ENCODE measurements at regions not wholly inside any gene's neighbourhood (a gene's known extent, or its start where the extent isn't known, plus 50 kb on each side); places are given as distances from the start of the nearest gene placed in this dataset.

- no peak for DNase-seq
- no peak for TF ChIP-seq POLR2A (IDR thresholded peaks at IDR 0.05)
- Histone ChIP-seq H3K27ac (peak overlapping the region in 4 of 8 donors; percentile 18 to 45 (median 30)), H3K36me3 (no peaks in the 10 kb centered on the region), H3K9me3 (peaks cover 0 to 29% (median 21%) of the 10 kb centered on the region in 8 donors), H3K27me3 (replicated peaks in 1 of 7) (peaks cover 0 to 4% (median 0%) of the 10 kb centered on the region in 7 donors), H3K4me1 (no peaks in the 10 kb centered on the region), H3K4me3 (no peak overlapping the region)
- 73 to 80% (median 77%) methylated on average over 7 of the region's 7 CpGs for WGBS, 5 donors
- intact Hi-C loops (cut with DNase I; ENCODE audit: low total_unique reads) = no loop called here
These were observed 469.3 kb downstream of the TBC1D22A start for GRCh38 chr22:47231759-47232158.

DNA sequence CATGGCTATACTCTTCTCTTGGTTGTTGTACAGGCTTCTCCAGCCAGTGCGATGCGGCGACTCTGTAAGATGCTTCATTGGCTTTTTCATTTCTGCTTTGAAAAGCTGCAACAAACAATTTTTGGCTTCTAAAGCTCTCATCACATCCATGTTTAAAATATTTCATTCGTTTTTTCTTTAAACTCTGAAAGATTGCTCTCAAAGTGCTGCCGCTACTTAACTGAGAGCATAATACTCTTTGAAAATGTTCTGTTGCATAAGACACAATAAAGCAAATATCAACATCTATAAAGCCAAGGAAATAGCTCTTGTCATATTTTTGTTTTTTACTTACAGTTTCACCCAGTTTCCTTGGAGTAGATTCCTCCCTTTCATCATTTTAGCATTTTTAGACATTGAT lies 468.3 kb downstream of the TBC1D22A start:
- peaks cover 0 to 29% (median 21%) of the 10 kb centered on the region in 8 donors for H3K9me3 ChIP-seq
- no peaks in the 10 kb centered on the region for H3K36me3 ChIP-seq
- intact Hi-C loops (cut with DNase I; ENCODE audit: low total_unique reads) = no loop called here
- 79 to 89% (median 80%) methylated on average over 5 of the region's 5 CpGs for WGBS, 5 donors
- no peak for DNase-seq
- H3K27ac ChIP-seq = peak overlapping the region in 4 of 8 donors; percentile 9 to 61 (median 33)
- H3K27me3 ChIP-seq (replicated peaks in 1 of 7) = peaks cover 0 to 10% (median 0%) of the 10 kb centered on the region in 7 donors
- H3K4me1 ChIP-seq = no peaks in the 10 kb centered on the region
- no peak overlapping the region for H3K4me3 ChIP-seq
- TF ChIP-seq POLR2AphosphoS5 (IDR thresholded peaks at IDR 0.05) (no peak), POLR2A (IDR thresholded peaks at IDR 0.05) (no peak)
- TF ChIP-seq, protein P1, sequence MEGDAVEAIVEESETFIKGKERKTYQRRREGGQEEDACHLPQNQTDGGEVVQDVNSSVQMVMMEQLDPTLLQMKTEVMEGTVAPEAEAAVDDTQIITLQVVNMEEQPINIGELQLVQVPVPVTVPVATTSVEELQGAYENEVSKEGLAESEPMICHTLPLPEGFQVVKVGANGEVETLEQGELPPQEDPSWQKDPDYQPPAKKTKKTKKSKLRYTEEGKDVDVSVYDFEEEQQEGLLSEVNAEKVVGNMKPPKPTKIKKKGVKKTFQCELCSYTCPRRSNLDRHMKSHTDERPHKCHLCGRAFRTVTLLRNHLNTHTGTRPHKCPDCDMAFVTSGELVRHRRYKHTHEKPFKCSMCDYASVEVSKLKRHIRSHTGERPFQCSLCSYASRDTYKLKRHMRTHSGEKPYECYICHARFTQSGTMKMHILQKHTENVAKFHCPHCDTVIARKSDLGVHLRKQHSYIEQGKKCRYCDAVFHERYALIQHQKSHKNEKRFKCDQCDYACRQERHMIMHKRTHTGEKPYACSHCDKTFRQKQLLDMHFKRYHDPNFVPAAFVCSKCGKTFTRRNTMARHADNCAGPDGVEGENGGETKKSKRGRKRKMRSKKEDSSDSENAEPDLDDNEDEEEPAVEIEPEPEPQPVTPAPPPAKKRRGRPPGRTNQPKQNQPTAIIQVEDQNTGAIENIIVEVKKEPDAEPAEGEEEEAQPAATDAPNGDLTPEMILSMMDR (IDR thresholded peaks at IDR 0.05 in 8 of 11, conservative IDR thresholded peaks at IDR 0.05 in 3 of 11) = no peak

- peaks cover 0 to 29% (median 21%) of the 10 kb centered on the region in 8 donors for H3K9me3 ChIP-seq
- TF ChIP-seq, protein P1 (IDR thresholded peaks at IDR 0.05 in 8 of 11, conservative IDR thresholded peaks at IDR 0.05 in 3 of 11) = no peak
- TF ChIP-seq POLR2AphosphoS5 (IDR thresholded peaks at IDR 0.05) (no peak), POLR2A (IDR thresholded peaks at IDR 0.05) (no peak)
- H3K36me3 ChIP-seq = no peaks in the 10 kb centered on the region
- DNase-seq = no peak
- 78 to 89% (median 84%) methylated on average over 7 of the region's 7 CpGs for WGBS, 5 donors
- H3K27ac ChIP-seq = peak overlapping the region in 3 of 8 donors; percentile 21 to 61 (median 45)
- intact Hi-C loops (cut with DNase I; ENCODE audit: low total_unique reads) = no loop called here
- H3K4me1 ChIP-seq = no peaks in the 10 kb centered on the region
- H3K27me3 ChIP-seq (replicated peaks in 1 of 7) = peaks cover 0 to 7% (median 0%) of the 10 kb centered on the region in 7 donors
- H3K4me3 ChIP-seq = no peak overlapping the region
These were observed 467.8 kb downstream of the TBC1D22A start for GRCh38 chr22:47230251-47230650.

DNA sequence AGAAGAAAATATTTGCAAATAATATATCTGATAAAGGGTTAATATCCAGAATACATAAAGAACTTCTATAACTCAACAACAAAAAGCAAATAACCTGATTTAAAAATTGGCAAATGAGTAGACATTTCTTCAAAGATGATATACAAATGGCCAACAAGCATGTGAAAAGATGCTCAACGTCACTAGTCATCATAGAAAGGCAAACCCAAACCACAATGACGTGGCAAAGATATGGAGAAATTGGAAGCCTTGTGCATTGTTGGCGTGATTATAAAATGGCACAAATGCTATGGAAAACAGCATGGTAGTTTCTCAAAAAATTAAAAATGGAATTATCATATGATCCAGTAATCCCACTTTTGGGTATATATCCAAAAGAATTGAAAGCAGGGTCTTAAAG lies 466.3 kb downstream of the TBC1D22A start:
- Histone ChIP-seq H3K36me3 (no peaks in the 10 kb centered on the region), H3K4me1 (no peaks in the 10 kb centered on the region), H3K9me3 (peaks cover 0 to 22% (median 15%) of the 10 kb centered on the region in 8 donors), H3K27me3 (replicated peaks in 1 of 7) (peaks cover 0 to 6% (median 0%) of the 10 kb centered on the region in 7 donors), H3K27ac (no peak overlapping the region), H3K4me3 (no peak overlapping the region)
- no peak for DNase-seq
- intact Hi-C loops (cut with DNase I; ENCODE audit: low total_unique reads) = no loop called here
- no peak for TF ChIP-seq POLR2A (IDR thresholded peaks at IDR 0.05)
- TF ChIP-seq, protein P1 (IDR thresholded peaks at IDR 0.05 in 8 of 11, conservative IDR thresholded peaks at IDR 0.05 in 3 of 11) = no peak
- TF ChIP-seq POLR2AphosphoS5 (IDR thresholded peaks at IDR 0.05) = no peak
- 61 to 80% (median 69%) methylated on average over 3 of the region's 3 CpGs for WGBS, 5 donors

Data from spleen (tissue), 11 donors.